Vagina (tissue), 2 donors: ENCODE measurements at regions not wholly inside any gene's neighbourhood (a gene's known extent, or its start where the extent isn't known, plus 50 kb on each side); places are given as distances from the start of the nearest gene placed in this dataset.

Experiments used
- POLR2A ChIP-seq, 2 donors: fragments of 450-650 bp; IDR thresholded peaks; one replicate each; pipeline ENCODE4 v1.6.1; 2017; ENCODE audit warnings: antibody characterized with exemption in 2 of 2, mild to moderate bottlenecking in 2 of 2, moderate library complexity in 2 of 2
- POLR2AphosphoS5 ChIP-seq, 2 donors: sonication (generic); formaldehyde crosslinking; IDR thresholded peaks; one replicate each; pipeline ENCODE4 v1.9.0; 2017; ENCODE audit warnings: antibody characterized with exemption in 2 of 2, mild to moderate bottlenecking in 2 of 2, low read depth in 1 of 2; ENCODE audit not compliant: insufficient read depth in 1 of 2
- TF ChIP-seq, protein P1 (sequence below), 3 experiments: fragments of 450-650 bp in 2 of 3; fragments of 200-600 bp in 1 of 3; sonication (generic) in 1 of 3; IDR thresholded peaks; one replicate each; pipeline ENCODE4 v1.5.1; 2017 to 2019; ENCODE audit warnings: antibody characterized with exemption in 3 of 3, mild to moderate bottlenecking in 2 of 3, moderate library complexity in 2 of 3

DNA sequence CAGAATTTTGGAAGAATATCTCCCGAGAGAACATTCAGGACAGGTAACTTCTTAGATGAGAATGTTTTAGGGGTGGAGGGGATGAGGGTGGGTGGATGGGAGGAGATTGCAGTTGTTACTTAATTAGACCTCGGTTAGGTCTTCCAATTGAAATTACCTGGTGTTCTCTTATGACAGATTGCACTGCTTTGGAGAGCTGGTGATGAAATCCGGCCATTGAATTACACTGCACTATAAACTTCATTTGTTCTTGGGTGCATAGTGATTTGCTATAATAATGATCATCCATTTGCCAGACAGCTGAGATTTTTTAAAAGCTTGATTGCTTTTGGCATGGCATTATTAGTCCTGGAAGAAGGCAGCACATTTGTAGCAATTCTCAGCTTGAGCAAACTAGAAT lies 427.6 kb downstream of the GBA3 start:
- TF ChIP-seq, protein P1, sequence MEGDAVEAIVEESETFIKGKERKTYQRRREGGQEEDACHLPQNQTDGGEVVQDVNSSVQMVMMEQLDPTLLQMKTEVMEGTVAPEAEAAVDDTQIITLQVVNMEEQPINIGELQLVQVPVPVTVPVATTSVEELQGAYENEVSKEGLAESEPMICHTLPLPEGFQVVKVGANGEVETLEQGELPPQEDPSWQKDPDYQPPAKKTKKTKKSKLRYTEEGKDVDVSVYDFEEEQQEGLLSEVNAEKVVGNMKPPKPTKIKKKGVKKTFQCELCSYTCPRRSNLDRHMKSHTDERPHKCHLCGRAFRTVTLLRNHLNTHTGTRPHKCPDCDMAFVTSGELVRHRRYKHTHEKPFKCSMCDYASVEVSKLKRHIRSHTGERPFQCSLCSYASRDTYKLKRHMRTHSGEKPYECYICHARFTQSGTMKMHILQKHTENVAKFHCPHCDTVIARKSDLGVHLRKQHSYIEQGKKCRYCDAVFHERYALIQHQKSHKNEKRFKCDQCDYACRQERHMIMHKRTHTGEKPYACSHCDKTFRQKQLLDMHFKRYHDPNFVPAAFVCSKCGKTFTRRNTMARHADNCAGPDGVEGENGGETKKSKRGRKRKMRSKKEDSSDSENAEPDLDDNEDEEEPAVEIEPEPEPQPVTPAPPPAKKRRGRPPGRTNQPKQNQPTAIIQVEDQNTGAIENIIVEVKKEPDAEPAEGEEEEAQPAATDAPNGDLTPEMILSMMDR (IDR thresholded peaks at IDR 0.05) = no peak
- TF ChIP-seq POLR2A (IDR thresholded peaks at IDR 0.05) (no peak), POLR2AphosphoS5 (IDR thresholded peaks at IDR 0.05; ENCODE audit: insufficient read depth in 1 of 2, low read depth in 1 of 2) (no peak)
